GM23338 (cell line): ENCODE measurements at regions not wholly inside any gene's neighbourhood (a gene's known extent, or its start where the extent isn't known, plus 50 kb on each side); places are given as distances from the start of the nearest gene placed in this dataset.

Experiments used
- CREB1 ChIP-seq: fragments of 250-450 bp; sonication (Bioruptor Pico); IDR thresholded peaks from 2 replicates; pipeline ENCODE4 v1.5.0; 2020; ENCODE audit warnings: low read depth, mild to moderate bottlenecking, moderate library complexity
- CTCF ChIP-seq, 2 experiments: fragments of 200-600 bp in 1 of 2; sonication (generic) in 1 of 2; conservative IDR thresholded peaks; 2 replicates each; pipeline versions ENCODE4 v1.5.1 to v1.6.1; 2016 to 2017; ENCODE audit warnings: antibody characterized with exemption in 2 of 2, low read depth in 2 of 2, mild to moderate bottlenecking in 2 of 2, moderate library complexity in 1 of 2
- EZH2 ChIP-seq: fragments of 200-600 bp; sonication (generic); IDR thresholded peaks from one replicate; pipeline ENCODE4 v1.8.0; 2017; ENCODE audit warnings: antibody characterized with exemption, mild to moderate bottlenecking, low read depth; ENCODE audit not compliant: unreplicated experiment
- JUNB ChIP-seq: IDR thresholded peaks from one replicate; pipeline ENCODE4 v1.6.1; 2016; ENCODE audit warnings: antibody characterized with exemption; ENCODE audit not compliant: unreplicated experiment

DNA sequence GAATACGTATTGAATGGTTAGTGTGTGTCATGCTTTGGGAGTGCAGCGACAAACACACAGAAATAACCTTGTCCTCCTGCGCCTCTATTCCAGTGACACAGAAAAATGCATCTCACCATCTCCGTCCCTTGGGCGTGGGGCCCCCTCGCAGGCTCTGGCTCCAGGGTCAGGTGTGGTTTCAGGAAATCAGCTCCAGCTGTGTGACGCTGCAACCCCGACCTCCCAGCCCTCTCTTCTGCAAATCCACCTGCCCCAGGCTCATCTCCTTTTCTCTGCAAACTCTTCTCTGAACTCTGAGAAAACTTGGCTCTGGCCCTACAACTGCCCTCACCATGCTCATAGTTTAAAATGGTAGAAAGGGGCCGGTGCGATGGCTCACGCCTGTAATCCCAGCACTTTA lies 51.3 kb upstream of the ZNF536 start:
- TF ChIP-seq EZH2 (no peak), CTCF (conservative IDR thresholded peaks at IDR 0.05; ENCODE audit: low read depth in 2 of 2) (no peak), CREB1 (no peak), JUNB (no peak)
